Activated T-cell treated with anti-CD3 and anti-CD28 coated beads, Interleukin-2, amount 50 U/mL, for 4 hours (primary cell): ENCODE measurements at regions not wholly inside any gene's neighbourhood (a gene's known extent, or its start where the extent isn't known, plus 50 kb on each side); places are given as distances from the start of the nearest gene placed in this dataset.
"Not testable (repeated sequence)": the region's sequence is repeated elsewhere in the genome, so short reads cannot be mapped to it uniquely, and the experiment has no call there.

Experiments used
- ATAC-seq, 2 donors: fragments of 200-7000 bp; cut with Tn5 transposase; one replicate each; pipeline ENCODE4 v1.10.0; 2021
- DNase-seq: peaks from one replicate; pipeline ENCODE4 v3.0.0-alpha.2; 2020
- H3K27me3 Mint-ChIP-seq: one replicate; pipeline ENCODE4 v1.8.0; 2021; ENCODE audit warnings: low read depth, mixed read lengths
- H3K36me3 Mint-ChIP-seq: one replicate; pipeline ENCODE4 v1.8.0; 2022; ENCODE audit warnings: mixed read lengths; ENCODE audit not compliant: insufficient read depth
- H3K4me1 Mint-ChIP-seq: one replicate; pipeline ENCODE4 v1.8.0; 2021; ENCODE audit warnings: low read depth, mixed read lengths
- H3K4me3 Mint-ChIP-seq: one replicate; pipeline ENCODE4 v1.8.0; 2021; ENCODE audit warnings: mild to moderate bottlenecking, moderate library complexity, mixed read lengths
- H3K9me3 Mint-ChIP-seq: one replicate; pipeline ENCODE4 v1.8.0; 2021; ENCODE audit warnings: mixed read lengths

GRCh38 chr4:181013162-181013561 lies 1230.0 kb upstream of the TENM3 start:
- DNase-seq (no peak), ATAC-seq (no peak)
- no peaks in the 10 kb centered on the region for H3K4me1 Mint-ChIP-seq
- H3K4me3 Mint-ChIP-seq: no peak overlapping the region
- H3K36me3 Mint-ChIP-seq: no peaks in the 10 kb centered on the region
- no peaks in the 10 kb centered on the region for H3K27me3 Mint-ChIP-seq
- H3K9me3 Mint-ChIP-seq: peaks cover 29% of the 10 kb centered on the region

GRCh38 chr4:181017038-181017437 lies 1226.2 kb upstream of the TENM3 start:
- Mint-ChIP-seq H3K4me3 (no peak overlapping the region), H3K4me1 (no peaks in the 10 kb centered on the region), H3K27me3 (no peaks in the 10 kb centered on the region), H3K36me3 (no peaks in the 10 kb centered on the region), H3K9me3 (peaks cover 40% of the 10 kb centered on the region)
- no peak for ATAC-seq
- no peak for DNase-seq

GRCh38 chr4:181018472-181018871 lies 1224.7 kb upstream of the TENM3 start:
- DNase-seq (no peak), ATAC-seq (no peak)
- Mint-ChIP-seq H3K4me1 (no peaks in the 10 kb centered on the region), H3K9me3 (peaks cover 35% of the 10 kb centered on the region), H3K27me3 (no peaks in the 10 kb centered on the region), H3K4me3 (no peak overlapping the region), H3K36me3 (no peaks in the 10 kb centered on the region)

- no peaks in the 10 kb centered on the region for H3K27me3 Mint-ChIP-seq
- DNase-seq (no peak), ATAC-seq (no peak)
- H3K4me1 Mint-ChIP-seq: no peaks in the 10 kb centered on the region
- no peaks in the 10 kb centered on the region for H3K36me3 Mint-ChIP-seq
- no peak overlapping the region for H3K4me3 Mint-ChIP-seq
- peaks cover 31% of the 10 kb centered on the region for H3K9me3 Mint-ChIP-seq
Observed at GRCh38 chr4:181018913-181019312, 1224.3 kb upstream of the TENM3 start.

- no peak for DNase-seq
- Mint-ChIP-seq H3K36me3 (no peaks in the 10 kb centered on the region), H3K4me1 (no peaks in the 10 kb centered on the region), H3K27me3 (no peaks in the 10 kb centered on the region), H3K4me3 (no peak overlapping the region), H3K9me3 (peaks cover 26% of the 10 kb centered on the region)
- no peak for ATAC-seq
Observed at GRCh38 chr4:181020456-181020855, 1222.7 kb upstream of the TENM3 start.

GRCh38 chr4:181021213-181021612 lies 1222.0 kb upstream of the TENM3 start:
- H3K9me3 Mint-ChIP-seq: peaks cover 27% of the 10 kb centered on the region
- no peak overlapping the region for H3K4me3 Mint-ChIP-seq
- H3K4me1 Mint-ChIP-seq: no peaks in the 10 kb centered on the region
- ATAC-seq: no peak
- H3K36me3 Mint-ChIP-seq: no peaks in the 10 kb centered on the region
- no peak for DNase-seq
- no peaks in the 10 kb centered on the region for H3K27me3 Mint-ChIP-seq

- not testable (repeated sequence) for H3K4me3 Mint-ChIP-seq, H3K27me3 Mint-ChIP-seq, ATAC-seq, H3K4me1 Mint-ChIP-seq, DNase-seq, H3K36me3 Mint-ChIP-seq
- H3K9me3 Mint-ChIP-seq: peaks cover 21% of the 10 kb centered on the region
Observed at GRCh38 chr4:181030135-181030921, 1212.9 kb upstream of the TENM3 start.

GRCh38 chr4:181030961-181031360 lies 1212.2 kb upstream of the TENM3 start:
- Mint-ChIP-seq H3K9me3 (peaks cover 21% of the 10 kb centered on the region), H3K36me3 (no peaks in the 10 kb centered on the region), H3K4me1 (no peaks in the 10 kb centered on the region), H3K4me3 (no peak overlapping the region), H3K27me3 (no peaks in the 10 kb centered on the region)
- DNase-seq (no peak), ATAC-seq (no peak)

GRCh38 chr4:181043486-181043885 lies 1199.7 kb upstream of the TENM3 start:
- DNase-seq (no peak), ATAC-seq (no peak)
- Mint-ChIP-seq H3K36me3 (no peaks in the 10 kb centered on the region), H3K4me3 (no peak overlapping the region), H3K4me1 (no peaks in the 10 kb centered on the region), H3K9me3 (peaks cover 6% of the 10 kb centered on the region), H3K27me3 (no peaks in the 10 kb centered on the region)

- H3K27me3 Mint-ChIP-seq: no peaks in the 10 kb centered on the region
- H3K4me1 Mint-ChIP-seq: no peaks in the 10 kb centered on the region
- H3K36me3 Mint-ChIP-seq: no peaks in the 10 kb centered on the region
- ATAC-seq (no peak), DNase-seq (no peak)
- no peak overlapping the region for H3K4me3 Mint-ChIP-seq
- peaks cover 5% of the 10 kb centered on the region for H3K9me3 Mint-ChIP-seq
Observed at GRCh38 chr4:181046809-181047208, 1196.4 kb upstream of the TENM3 start.

- H3K4me3 Mint-ChIP-seq: no peak overlapping the region
- ATAC-seq: no peak
Observed at GRCh38 chr4:181051931-181052330, 1191.3 kb upstream of the TENM3 start.

GRCh38 chr4:181061787-181062186 lies 1181.4 kb upstream of the TENM3 start:
- no peak for ATAC-seq
- H3K4me1 Mint-ChIP-seq: no peaks in the 10 kb centered on the region
- H3K4me3 Mint-ChIP-seq: no peak overlapping the region

More at GRCh38 chr4:181051931-181052330, 1191.3 kb upstream of the TENM3 start:
- no peaks in the 10 kb centered on the region for H3K36me3 Mint-ChIP-seq
- no peak for DNase-seq
- no peaks in the 10 kb centered on the region for H3K4me1 Mint-ChIP-seq
- H3K9me3 Mint-ChIP-seq: peaks cover 9% of the 10 kb centered on the region
- no peaks in the 10 kb centered on the region for H3K27me3 Mint-ChIP-seq

GRCh38 chr4:181063212-181063611 lies 1180.0 kb upstream of the TENM3 start:
- DNase-seq (no peak), ATAC-seq (no peak)
- Mint-ChIP-seq H3K27me3 (no peaks in the 10 kb centered on the region), H3K36me3 (no peaks in the 10 kb centered on the region), H3K4me1 (no peaks in the 10 kb centered on the region), H3K4me3 (no peak overlapping the region), H3K9me3 (peaks cover 4% of the 10 kb centered on the region)

More at GRCh38 chr4:181061787-181062186, 1181.4 kb upstream of the TENM3 start:
- DNase-seq: no peak
- H3K36me3 Mint-ChIP-seq: no peaks in the 10 kb centered on the region
- no peaks in the 10 kb centered on the region for H3K27me3 Mint-ChIP-seq
- no peaks in the 10 kb centered on the region for H3K9me3 Mint-ChIP-seq

GRCh38 chr4:181077341-181077740 lies 1165.9 kb upstream of the TENM3 start:
- ATAC-seq (no peak), DNase-seq (no peak)
- no peaks in the 10 kb centered on the region for H3K9me3 Mint-ChIP-seq
- no peaks in the 10 kb centered on the region for H3K4me1 Mint-ChIP-seq
- H3K36me3 Mint-ChIP-seq: no peaks in the 10 kb centered on the region
- H3K4me3 Mint-ChIP-seq: no peak overlapping the region
- H3K27me3 Mint-ChIP-seq: no peaks in the 10 kb centered on the region

- no peak for DNase-seq
Observed at GRCh38 chr4:181078196-181078595, 1165.0 kb upstream of the TENM3 start.

More at GRCh38 chr4:181078196-181078595, 1165.0 kb upstream of the TENM3 start:
- Mint-ChIP-seq H3K27me3 (no peaks in the 10 kb centered on the region), H3K36me3 (no peaks in the 10 kb centered on the region), H3K4me1 (no peaks in the 10 kb centered on the region), H3K9me3 (no peaks in the 10 kb centered on the region), H3K4me3 (no peak overlapping the region)
- ATAC-seq: no peak
